SU-DHL-6 (cell line): ENCODE measurements at regions not wholly inside any gene's neighbourhood (a gene's known extent, or its start where the extent isn't known, plus 50 kb on each side); places are given as distances from the start of the nearest gene placed in this dataset.

Source experiments
- H2AFZ ChIP-seq: fragments of 200-600 bp; sonication (generic); 2 replicates; pipeline ENCODE4 v1.6.1; 2014; ENCODE audit warnings: low read depth, mild to moderate bottlenecking, moderate library complexity, mixed read lengths, antibody characterized with exemption, low read length; ENCODE audit not compliant: severe bottlenecking
- H3F3A ChIP-seq: fragments of 200-600 bp; shearing (Covaris generic); 2 replicates; pipeline ENCODE4 v1.6.0; 2016; ENCODE audit warnings: antibody characterized with exemption, mild to moderate bottlenecking; ENCODE audit not compliant: insufficient read depth
- H3K27ac ChIP-seq: fragments of 200-600 bp; sonication (generic); 2 replicates; pipeline ENCODE4 v1.5.1; 2016; ENCODE audit warnings: low read depth, mild to moderate bottlenecking, low read length, moderate library complexity, mixed read lengths
- H3K27me3 ChIP-seq: fragments of 200-600 bp; sonication (generic), shearing (Covaris generic); 2 replicates; pipeline ENCODE4 v1.6.0; 2014; ENCODE audit warnings: mild to moderate bottlenecking, low read length
- H3K36me3 ChIP-seq: fragments of 200-600 bp; sonication (generic); 2 replicates; pipeline ENCODE4 v1.6.1; 2014; ENCODE audit warnings: mild to moderate bottlenecking, low read length, mixed read lengths
- H3K4me2 ChIP-seq: fragments of 300-600, 200-600 bp; shearing (Covaris generic), sonication (generic); 2 replicates; pipeline ENCODE4 v1.6.0; 2014; ENCODE audit warnings: low read length, low read depth, mild to moderate bottlenecking; ENCODE audit not compliant: poor library complexity, severe bottlenecking
- H3K4me3 ChIP-seq: fragments of 200-600 bp; sonication (generic); 2 replicates; pipeline ENCODE4 v1.5.1; 2014; ENCODE audit warnings: antibody characterized with exemption, low read length, mild to moderate bottlenecking, mixed read lengths; ENCODE audit not compliant: insufficient read depth, poor library complexity, severe bottlenecking
- H3K79me2 ChIP-seq: fragments of 200-600 bp; sonication (generic); 2 replicates; pipeline ENCODE4 v1.6.1; 2014; ENCODE audit warnings: mild to moderate bottlenecking, low read length, moderate library complexity; ENCODE audit not compliant: insufficient read depth
- H3K9ac ChIP-seq: fragments of 200-600 bp; sonication (generic); 2 replicates; pipeline ENCODE4 v1.7.0; 2014; ENCODE audit warnings: mild to moderate bottlenecking, low read length
- H3K9me2 ChIP-seq: fragments of 200-600 bp; sonication (generic); replicated peaks from 2 replicates; pipeline ENCODE4 v1.6.1; 2014; ENCODE audit warnings: low read length; ENCODE audit not compliant: insufficient read depth
- H3K9me3 ChIP-seq: fragments of 200-600 bp; sonication (generic); 2 replicates; pipeline ENCODE4 v1.6.1; 2014; ENCODE audit warnings: low read length, mixed read lengths; ENCODE audit not compliant: insufficient read depth
- H4K20me1 ChIP-seq: fragments of 200-600 bp; sonication (generic); 2 replicates; pipeline ENCODE4 v1.6.1; 2014; ENCODE audit warnings: low read depth, mild to moderate bottlenecking, antibody characterized with exemption, low read length, moderate library complexity, mixed read lengths
- CTCF ChIP-seq: fragments of 200-600 bp; sonication (generic); IDR thresholded peaks from one replicate; pipeline ENCODE4 v1.5.1; 2017; ENCODE audit warnings: antibody characterized with exemption, mild to moderate bottlenecking, low read length, moderate library complexity; ENCODE audit not compliant: insufficient read depth, poor library complexity, severe bottlenecking
- EZH2phosphoT487 ChIP-seq: fragments of 200-600 bp; sonication (generic), shearing (Covaris generic); conservative IDR thresholded peaks from 2 replicates; pipeline ENCODE4 v1.6.1; 2018; ENCODE audit warnings: mild to moderate bottlenecking, antibody characterized with exemption, low read length, moderate library complexity, mixed read lengths

- no peak overlapping the region for H3K9ac ChIP-seq
- no peak overlapping the region for H2AFZ ChIP-seq
- no peaks in the 10 kb centered on the region for H3K9me3 ChIP-seq
- H3K4me2 ChIP-seq = no peak overlapping the region
- no peaks in the 10 kb centered on the region for H3F3A ChIP-seq
- H3K9me2 ChIP-seq = no peaks in the 10 kb centered on the region
- no peak for TF ChIP-seq EZH2phosphoT487
- no peak for TF ChIP-seq CTCF
- H3K4me3 ChIP-seq = no peak overlapping the region
- no peaks in the 10 kb centered on the region for H3K27me3 ChIP-seq
- no peak overlapping the region for H3K27ac ChIP-seq
- no peaks in the 10 kb centered on the region for H3K79me2 ChIP-seq
- no peaks in the 10 kb centered on the region for H4K20me1 ChIP-seq
- no peaks in the 10 kb centered on the region for H3K36me3 ChIP-seq
Observed at GRCh38 chr13:99911965-99912566, 59.5 kb downstream of the ZIC5 start.

GRCh38 chr13:99911069-99911964 lies 60.2 kb downstream of the ZIC5 start:
- no peaks in the 10 kb centered on the region for H3K9me3 ChIP-seq
- no peak overlapping the region for H3K9ac ChIP-seq
- no peak overlapping the region for H2AFZ ChIP-seq
- no peaks in the 10 kb centered on the region for H3K9me2 ChIP-seq
- H3K36me3 ChIP-seq = no peaks in the 10 kb centered on the region
- TF ChIP-seq CTCF (no peak), EZH2phosphoT487 (no peak)
- H3K27me3 ChIP-seq = no peaks in the 10 kb centered on the region
- H3K4me3 ChIP-seq = no peak overlapping the region
- H3F3A ChIP-seq = no peaks in the 10 kb centered on the region
- H4K20me1 ChIP-seq = no peaks in the 10 kb centered on the region
- no peak overlapping the region for H3K27ac ChIP-seq
- no peak overlapping the region for H3K4me2 ChIP-seq
- H3K79me2 ChIP-seq = no peaks in the 10 kb centered on the region

GRCh38 chr13:99909836-99910619 lies 61.5 kb downstream of the ZIC5 start:
- Histone ChIP-seq H3K4me3 (no peak overlapping the region), H4K20me1 (no peaks in the 10 kb centered on the region), H3K9me2 (no peaks in the 10 kb centered on the region), H3K9me3 (no peaks in the 10 kb centered on the region), H3F3A (no peaks in the 10 kb centered on the region), H3K27ac (no peak overlapping the region), H3K79me2 (no peaks in the 10 kb centered on the region), H3K36me3 (no peaks in the 10 kb centered on the region), H3K4me2 (no peak overlapping the region), H2AFZ (no peak overlapping the region), H3K27me3 (no peaks in the 10 kb centered on the region), H3K9ac (no peak overlapping the region)
- no peak for TF ChIP-seq EZH2phosphoT487
- no peak for TF ChIP-seq CTCF
